ENCODE measurements at regions not wholly inside any gene's neighbourhood (a gene's known extent, or its start where the extent isn't known, plus 50 kb on each side); places are given as distances from the start of the nearest gene placed in this dataset.
"Not testable (repeated sequence)": the region's sequence is repeated elsewhere in the genome, so short reads cannot be mapped to it uniquely, and the experiment has no call there.

GRCh38 chr1:61566177-61566576 lies 158.8 kb downstream of the TM2D1 start:
- no peak for DNase-seq (ENCODE audit: insufficient read length, low spot score)
- no peak for TF ChIP-seq POLR2A (IDR thresholded peaks at IDR 0.05; ENCODE audit: low read depth, low read length)
- no peak for TF ChIP-seq PAX5 (IDR thresholded peaks at IDR 0.05; ENCODE audit: insufficient read depth, low read length, severe bottlenecking)
- no peak for TF ChIP-seq SPI1 (IDR thresholded peaks at IDR 0.05; ENCODE audit: low read depth, low read length)
- no peak for TF ChIP-seq POU2F2 (IDR thresholded peaks at IDR 0.05; ENCODE audit: low read depth, low read length)
- TF ChIP-seq POLR2AphosphoS5 (IDR thresholded peaks at IDR 0.05; ENCODE audit: low read depth, low read length), result no peak
- no peak for TF ChIP-seq TAF1 (IDR thresholded peaks at IDR 0.05; ENCODE audit: low read depth, low read length)
- FAIRE-seq, result no peak

GRCh38 chr1:61563611-61564010 lies 161.3 kb downstream of the TM2D1 start:
- no peak for TF ChIP-seq PAX5 (IDR thresholded peaks at IDR 0.05; ENCODE audit: insufficient read depth, low read length, severe bottlenecking)
- no peak for TF ChIP-seq POLR2A (IDR thresholded peaks at IDR 0.05; ENCODE audit: low read depth, low read length)
- no peak for TF ChIP-seq POU2F2 (IDR thresholded peaks at IDR 0.05; ENCODE audit: low read depth, low read length)
- TF ChIP-seq TAF1 (IDR thresholded peaks at IDR 0.05; ENCODE audit: low read depth, low read length), result no peak
- TF ChIP-seq SPI1 (IDR thresholded peaks at IDR 0.05; ENCODE audit: low read depth, low read length), result no peak
- no peak for TF ChIP-seq POLR2AphosphoS5 (IDR thresholded peaks at IDR 0.05; ENCODE audit: low read depth, low read length)
- FAIRE-seq (no peak), DNase-seq (ENCODE audit: insufficient read length, low spot score) (no peak)

GRCh38 chr1:61561666-61562065 lies 163.3 kb downstream of the TM2D1 start:
- DNase-seq (ENCODE audit: insufficient read length, low spot score), result no peak
- TF ChIP-seq POLR2AphosphoS5 (IDR thresholded peaks at IDR 0.05; ENCODE audit: low read depth, low read length), result no peak
- TF ChIP-seq POU2F2 (IDR thresholded peaks at IDR 0.05; ENCODE audit: low read depth, low read length), result no peak
- no peak for TF ChIP-seq PAX5 (IDR thresholded peaks at IDR 0.05; ENCODE audit: insufficient read depth, low read length, severe bottlenecking)
- TF ChIP-seq SPI1 (IDR thresholded peaks at IDR 0.05; ENCODE audit: low read depth, low read length), result no peak
- no peak for TF ChIP-seq POLR2A (IDR thresholded peaks at IDR 0.05; ENCODE audit: low read depth, low read length)
- no peak for TF ChIP-seq TAF1 (IDR thresholded peaks at IDR 0.05; ENCODE audit: low read depth, low read length)
- FAIRE-seq, result no peak

- DNase-seq (ENCODE audit: insufficient read length, low spot score) (no peak), FAIRE-seq (no peak)
- no peak for TF ChIP-seq POU2F2 (IDR thresholded peaks at IDR 0.05; ENCODE audit: low read depth, low read length)
- TF ChIP-seq PAX5 (IDR thresholded peaks at IDR 0.05; ENCODE audit: insufficient read depth, low read length, severe bottlenecking), result no peak
- TF ChIP-seq SPI1 (IDR thresholded peaks at IDR 0.05; ENCODE audit: low read depth, low read length), result no peak
- no peak for TF ChIP-seq POLR2AphosphoS5 (IDR thresholded peaks at IDR 0.05; ENCODE audit: low read depth, low read length)
- no peak for TF ChIP-seq POLR2A (IDR thresholded peaks at IDR 0.05; ENCODE audit: low read depth, low read length)
- no peak for TF ChIP-seq TAF1 (IDR thresholded peaks at IDR 0.05; ENCODE audit: low read depth, low read length)
These were observed 164.6 kb downstream of the TM2D1 start for GRCh38 chr1:61560385-61560784.

GRCh38 chr1:61556631-61557030 lies 168.3 kb downstream of the TM2D1 start:
- FAIRE-seq, result no peak
- TF ChIP-seq POU2F2 (IDR thresholded peaks at IDR 0.05; ENCODE audit: low read depth, low read length) (no peak), SPI1 (IDR thresholded peaks at IDR 0.05; ENCODE audit: low read depth, low read length) (no peak), POLR2A (IDR thresholded peaks at IDR 0.05; ENCODE audit: low read depth, low read length) (no peak), PAX5 (IDR thresholded peaks at IDR 0.05; ENCODE audit: insufficient read depth, low read length, severe bottlenecking) (no peak), TAF1 (IDR thresholded peaks at IDR 0.05; ENCODE audit: low read depth, low read length) (no peak), POLR2AphosphoS5 (IDR thresholded peaks at IDR 0.05; ENCODE audit: low read depth, low read length) (no peak)
- no peak for DNase-seq (ENCODE audit: insufficient read length, low spot score)

GRCh38 chr1:61552630-61553305 lies 172.2 kb downstream of the TM2D1 start:
- no peak for DNase-seq (ENCODE audit: insufficient read length, low spot score)
- no peak for FAIRE-seq
- no peak for TF ChIP-seq TAF1 (IDR thresholded peaks at IDR 0.05; ENCODE audit: low read depth, low read length)
- TF ChIP-seq POU2F2 (IDR thresholded peaks at IDR 0.05; ENCODE audit: low read depth, low read length), result no peak
- TF ChIP-seq POLR2AphosphoS5 (IDR thresholded peaks at IDR 0.05; ENCODE audit: low read depth, low read length), result no peak

- FAIRE-seq; DNase-seq (ENCODE audit: insufficient read length, low spot score): not testable (repeated sequence)
These were observed 177.6 kb downstream of the TM2D1 start for GRCh38 chr1:61547302-61547701.

- not testable (repeated sequence) for FAIRE-seq; DNase-seq (ENCODE audit: insufficient read length, low spot score)
These were observed 180.1 kb downstream of the TM2D1 start for GRCh38 chr1:61544870-61545269.

GRCh38 chr1:61543498-61543897 lies 181.4 kb downstream of the TM2D1 start:
- DNase-seq (ENCODE audit: insufficient read length, low spot score); FAIRE-seq: not testable (repeated sequence)

GRCh38 chr1:61539720-61540462 lies 185.1 kb downstream of the TM2D1 start:
- TF ChIP-seq POLR2A (IDR thresholded peaks at IDR 0.05; ENCODE audit: low read depth, low read length), result no peak
- TF ChIP-seq POLR2AphosphoS5 (IDR thresholded peaks at IDR 0.05; ENCODE audit: low read depth, low read length), result no peak
- no peak for TF ChIP-seq PAX5 (IDR thresholded peaks at IDR 0.05; ENCODE audit: insufficient read depth, low read length, severe bottlenecking)
- TF ChIP-seq TAF1 (IDR thresholded peaks at IDR 0.05; ENCODE audit: low read depth, low read length), result no peak
- TF ChIP-seq SPI1 (IDR thresholded peaks at IDR 0.05; ENCODE audit: low read depth, low read length), result no peak
- FAIRE-seq (no peak), DNase-seq (ENCODE audit: insufficient read length, low spot score) (no peak)
